ENCODE measurements at regions not wholly inside any gene's neighbourhood (a gene's known extent, or its start where the extent isn't known, plus 50 kb on each side); places are given as distances from the start of the nearest gene placed in this dataset.

DNA sequence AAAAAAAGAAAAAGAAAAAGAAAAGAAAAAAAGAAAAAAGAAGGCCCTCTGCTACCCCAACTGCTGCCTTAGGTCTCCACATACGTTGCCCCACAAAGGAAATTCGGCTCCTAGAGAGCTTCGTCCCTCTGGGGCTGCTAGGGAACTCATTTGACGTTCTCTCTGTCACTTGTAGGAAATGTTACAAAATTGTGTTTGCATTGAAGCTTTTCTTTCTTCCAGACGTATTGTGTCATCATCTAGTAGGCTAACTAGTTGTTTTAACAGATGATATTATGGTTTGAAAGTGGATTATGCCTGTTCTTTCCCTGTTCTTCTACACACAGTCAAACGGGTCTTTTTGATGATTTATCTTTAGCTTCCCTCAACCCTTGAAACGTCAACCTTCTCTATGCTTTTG is 125.3 kb downstream of the BDH1 start:
- H4K20me1 ChIP-seq (ENCODE audit: insufficient read depth, low read length): no peaks in the 10 kb centered on the region
- TF ChIP-seq, protein P1, sequence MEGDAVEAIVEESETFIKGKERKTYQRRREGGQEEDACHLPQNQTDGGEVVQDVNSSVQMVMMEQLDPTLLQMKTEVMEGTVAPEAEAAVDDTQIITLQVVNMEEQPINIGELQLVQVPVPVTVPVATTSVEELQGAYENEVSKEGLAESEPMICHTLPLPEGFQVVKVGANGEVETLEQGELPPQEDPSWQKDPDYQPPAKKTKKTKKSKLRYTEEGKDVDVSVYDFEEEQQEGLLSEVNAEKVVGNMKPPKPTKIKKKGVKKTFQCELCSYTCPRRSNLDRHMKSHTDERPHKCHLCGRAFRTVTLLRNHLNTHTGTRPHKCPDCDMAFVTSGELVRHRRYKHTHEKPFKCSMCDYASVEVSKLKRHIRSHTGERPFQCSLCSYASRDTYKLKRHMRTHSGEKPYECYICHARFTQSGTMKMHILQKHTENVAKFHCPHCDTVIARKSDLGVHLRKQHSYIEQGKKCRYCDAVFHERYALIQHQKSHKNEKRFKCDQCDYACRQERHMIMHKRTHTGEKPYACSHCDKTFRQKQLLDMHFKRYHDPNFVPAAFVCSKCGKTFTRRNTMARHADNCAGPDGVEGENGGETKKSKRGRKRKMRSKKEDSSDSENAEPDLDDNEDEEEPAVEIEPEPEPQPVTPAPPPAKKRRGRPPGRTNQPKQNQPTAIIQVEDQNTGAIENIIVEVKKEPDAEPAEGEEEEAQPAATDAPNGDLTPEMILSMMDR (IDR thresholded peaks at IDR 0.05; ENCODE audit: borderline replicate concordance, extremely low read depth, low read length, poor library complexity, severe bottlenecking): no peak
- no peak for TF ChIP-seq EZH2 (IDR thresholded peaks at IDR 0.05; ENCODE audit: borderline replicate concordance, low read depth, low read length, severe bottlenecking)
- peaks cover 46% of the 10 kb centered on the region for H3K27me3 ChIP-seq (ENCODE audit: insufficient read depth, low read length, poor library complexity)
- H3K36me3 ChIP-seq (ENCODE audit: insufficient read depth, low read length): no peaks in the 10 kb centered on the region
- H3K9ac ChIP-seq (ENCODE audit: low read depth, low read length): no peak overlapping the region
- H3K9me3 ChIP-seq (ENCODE audit: insufficient read depth, low read length, severe bottlenecking): no peaks in the 10 kb centered on the region
- peaks cover 2% of the 10 kb centered on the region; the same call in 1 of the 2 replicates for H3K4me1 ChIP-seq (ENCODE audit: insufficient read depth, low read length)
- no peak overlapping the region for H3K4me2 ChIP-seq (ENCODE audit: insufficient read depth, low read length)
- ATAC-seq (ENCODE audit: insufficient read depth, low read depth): no peak
- no peak overlapping the region for H3K27ac ChIP-seq (ENCODE audit: low read length)
- H3K4me3 ChIP-seq (ENCODE audit: low read depth in 1 of 2, low read length in 2 of 2): no peak overlapping the region
- no peaks in the 10 kb centered on the region for H3K79me2 ChIP-seq (ENCODE audit: insufficient read depth, low read length)
- DNase-seq: no peak
- H2AFZ ChIP-seq (ENCODE audit: low read depth, low read length): no peak overlapping the region

DNA sequence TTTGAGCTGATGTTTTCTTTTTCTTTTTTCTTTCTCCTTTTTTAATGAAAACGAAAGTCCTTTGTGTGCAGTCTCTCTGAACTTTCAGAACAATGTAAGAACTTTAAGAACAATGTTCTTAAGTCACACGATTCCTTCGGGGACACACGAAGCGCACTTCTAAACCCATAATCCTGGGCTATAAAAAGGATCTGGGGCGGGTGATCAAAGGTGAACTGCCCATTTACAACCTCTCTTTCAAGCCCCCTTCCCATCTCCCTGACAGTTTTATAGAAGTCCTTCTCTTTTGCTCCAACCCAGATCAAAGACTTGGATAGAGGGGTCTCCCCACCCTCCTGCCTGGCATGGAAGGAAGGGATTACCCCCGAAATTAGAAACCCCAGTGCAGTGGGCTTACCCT is 126.8 kb downstream of the BDH1 start:
- no peak overlapping the region for H3K9ac ChIP-seq (ENCODE audit: low read depth, low read length)
- H3K4me2 ChIP-seq (ENCODE audit: insufficient read depth, low read length): no peak overlapping the region

DNA sequence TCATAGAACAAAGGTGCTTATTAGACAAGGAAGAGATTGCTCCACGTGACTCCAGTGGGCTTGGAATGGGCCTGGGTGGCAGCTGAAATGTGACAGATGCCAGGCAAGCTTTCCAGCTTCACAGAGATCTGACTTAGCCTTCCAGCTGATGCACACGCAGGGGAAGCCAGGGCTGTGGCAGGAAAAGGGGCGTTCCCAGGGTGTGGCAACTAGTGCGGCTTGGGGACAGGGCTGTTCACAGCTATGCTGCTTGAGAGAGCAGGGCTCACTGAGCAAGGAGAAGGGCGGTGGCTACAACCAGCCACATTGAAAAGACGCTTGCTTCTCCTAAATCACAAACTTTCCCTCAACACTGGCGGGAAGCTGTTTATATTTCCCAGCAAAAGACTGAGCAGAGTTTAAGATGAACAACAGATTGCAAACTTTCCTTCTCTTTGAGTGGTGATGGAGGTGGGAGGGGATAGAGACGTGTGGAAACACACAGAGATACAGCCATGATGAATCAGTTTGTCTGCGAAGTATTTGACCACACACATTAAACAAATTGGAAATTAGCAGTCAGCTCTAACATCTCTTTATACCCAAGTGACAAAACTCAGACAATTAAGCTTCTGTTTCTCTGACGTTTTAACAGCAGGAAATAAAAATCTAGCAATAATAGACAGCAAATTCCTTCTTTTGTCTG is 127.5 kb downstream of the BDH1 start:
- Histone ChIP-seq H2AFZ (ENCODE audit: low read depth, low read length) (no peak overlapping the region), H3K27ac (ENCODE audit: low read length) (no peak overlapping the region), H3K27me3 (ENCODE audit: insufficient read depth, low read length, poor library complexity) (peaks cover 44% of the 10 kb centered on the region), H3K36me3 (ENCODE audit: insufficient read depth, low read length) (no peaks in the 10 kb centered on the region), H3K4me3 (ENCODE audit: low read depth in 1 of 2, low read length in 2 of 2) (no peak overlapping the region), H3K9me3 (ENCODE audit: insufficient read depth, low read length, severe bottlenecking) (no peaks in the 10 kb centered on the region), H3K4me2 (ENCODE audit: insufficient read depth, low read length) (no peak overlapping the region), H3K79me2 (ENCODE audit: insufficient read depth, low read length) (no peaks in the 10 kb centered on the region), H3K9ac (ENCODE audit: low read depth, low read length) (no peak overlapping the region), H4K20me1 (ENCODE audit: insufficient read depth, low read length) (no peaks in the 10 kb centered on the region), H3K4me1 (ENCODE audit: insufficient read depth, low read length) (peaks cover 2% of the 10 kb centered on the region; the same call in 1 of the 2 replicates)
- peak; percentile 49 for DNase-seq
- peak; percentile 96 for ATAC-seq (ENCODE audit: insufficient read depth, low read depth)
- TF ChIP-seq EZH2 (IDR thresholded peaks at IDR 0.05; ENCODE audit: borderline replicate concordance, low read depth, low read length, severe bottlenecking): no peak
- TF ChIP-seq, protein P1 (IDR thresholded peaks at IDR 0.05; ENCODE audit: borderline replicate concordance, extremely low read depth, low read length, poor library complexity, severe bottlenecking): no peak

More for the DNA sequence above, 126.8 kb downstream of the BDH1 start:
- no peak for DNase-seq
- TF ChIP-seq EZH2 (IDR thresholded peaks at IDR 0.05; ENCODE audit: borderline replicate concordance, low read depth, low read length, severe bottlenecking): no peak
- TF ChIP-seq, protein P1 (IDR thresholded peaks at IDR 0.05; ENCODE audit: borderline replicate concordance, extremely low read depth, low read length, poor library complexity, severe bottlenecking): no peak
- Histone ChIP-seq H3K79me2 (ENCODE audit: insufficient read depth, low read length) (no peaks in the 10 kb centered on the region), H3K9me3 (ENCODE audit: insufficient read depth, low read length, severe bottlenecking) (no peaks in the 10 kb centered on the region), H3K4me3 (ENCODE audit: low read depth in 1 of 2, low read length in 2 of 2) (no peak overlapping the region), H2AFZ (ENCODE audit: low read depth, low read length) (no peak overlapping the region), H3K27ac (ENCODE audit: low read length) (no peak overlapping the region), H4K20me1 (ENCODE audit: insufficient read depth, low read length) (no peaks in the 10 kb centered on the region), H3K27me3 (ENCODE audit: insufficient read depth, low read length, poor library complexity) (peaks cover 48% of the 10 kb centered on the region), H3K4me1 (ENCODE audit: insufficient read depth, low read length) (peaks cover 2% of the 10 kb centered on the region; the same call in 1 of the 2 replicates), H3K36me3 (ENCODE audit: insufficient read depth, low read length) (no peaks in the 10 kb centered on the region)
- no peak for ATAC-seq (ENCODE audit: insufficient read depth, low read depth)

Data from DND-41 (cell line).